NCI-H510A treated with DMSO at 0.1 percent for 48 hours (cell line): ENCODE measurements at regions not wholly inside any gene's neighbourhood (a gene's known extent, or its start where the extent isn't known, plus 50 kb on each side); places are given as distances from the start of the nearest gene placed in this dataset.
"Not testable (repeated sequence)": the region's sequence is repeated elsewhere in the genome, so short reads cannot be mapped to it uniquely, and the experiment has no call there.

Experiments used
- DNase-seq: peaks from one replicate; lab custom pipeline; 2025; lab: John Stamatoyannopoulos, UW

- no peak for DNase-seq
These were observed 252.7 kb upstream of the GRIA1 start for GRCh38 chr5:153237671-153238332.

GRCh38 chr5:153257381-153257780 lies 233.1 kb upstream of the GRIA1 start:
- DNase-seq: no peak

GRCh38 chr5:153258469-153258868 lies 232.0 kb upstream of the GRIA1 start:
- no peak for DNase-seq

GRCh38 chr5:153267506-153267905 lies 223.0 kb upstream of the GRIA1 start:
- no peak for DNase-seq

GRCh38 chr5:153275695-153276094 lies 214.8 kb upstream of the GRIA1 start:
- no peak for DNase-seq

GRCh38 chr5:153276151-153276550 lies 214.3 kb upstream of the GRIA1 start:
- no peak for DNase-seq

- not testable (repeated sequence) for DNase-seq
These were observed 194.1 kb upstream of the GRIA1 start for GRCh38 chr5:153296251-153296844.

GRCh38 chr5:153299891-153300290 lies 190.6 kb upstream of the GRIA1 start:
- no peak for DNase-seq

- DNase-seq: no peak
These were observed 182.2 kb upstream of the GRIA1 start for GRCh38 chr5:153308282-153308681.

- no peak for DNase-seq
These were observed 171.9 kb upstream of the GRIA1 start for GRCh38 chr5:153318556-153318955.

- no peak for DNase-seq
These were observed 169.0 kb upstream of the GRIA1 start for GRCh38 chr5:153321478-153321877.

- DNase-seq: no peak
These were observed 150.3 kb upstream of the GRIA1 start for GRCh38 chr5:153340139-153340538.

- no peak for DNase-seq
These were observed 149.7 kb upstream of the GRIA1 start for GRCh38 chr5:153340738-153341137.

GRCh38 chr5:153342487-153342886 lies 148.0 kb upstream of the GRIA1 start:
- DNase-seq: no peak

GRCh38 chr5:153347611-153348010 lies 142.9 kb upstream of the GRIA1 start:
- no peak for DNase-seq

GRCh38 chr5:153350175-153350883 lies 140.1 kb upstream of the GRIA1 start:
- no peak for DNase-seq

- DNase-seq: no peak
These were observed 137.7 kb upstream of the GRIA1 start for GRCh38 chr5:153352685-153353219.

- DNase-seq: no peak
These were observed 132.9 kb upstream of the GRIA1 start for GRCh38 chr5:153357493-153358112.

GRCh38 chr5:153358315-153358976 lies 132.0 kb upstream of the GRIA1 start:
- DNase-seq: no peak

- DNase-seq: no peak
These were observed 129.6 kb upstream of the GRIA1 start for GRCh38 chr5:153360860-153361259.

- DNase-seq: no peak
These were observed 128.6 kb upstream of the GRIA1 start for GRCh38 chr5:153361735-153362409.

- DNase-seq: no peak
These were observed 124.9 kb upstream of the GRIA1 start for GRCh38 chr5:153365547-153365946.
